GM12878 (cell line): ENCODE measurements at regions not wholly inside any gene's neighbourhood (a gene's known extent, or its start where the extent isn't known, plus 50 kb on each side); places are given as distances from the start of the nearest gene placed in this dataset.

Source experiments
- ATAC-seq: fragments of 200-7000 bp; cut with Tn5 transposase; 3 replicates; pipeline ENCODE4 v1.9.1; 2020; ENCODE audit warnings: mild to moderate bottlenecking, moderate library complexity
- BruUV-seq: library from RNA; stranded (reverse); fragments of 400-500 nt; replicated peaks from 2 replicates; lab custom pipeline; 2021; lab: Mats Ljungman, UMichigan
- CTCF ChIA-PET: fragments of 300-600 bp; sonication (Branson Sonifier 250); formaldehyde crosslinking; extraction: SDS; loops from one replicate; lab custom pipeline; 2021; ENCODE audit warnings: inconsistent platforms; lab: Yijun Ruan, JAX
- POLR2A ChIA-PET: fragments of 350-600 bp; formaldehyde crosslinking; extraction: SDS; loops from one replicate; lab custom pipeline; 2021; ENCODE audit warnings: inconsistent platforms; lab: Charles Lee
- RAD21 ChIA-PET: fragments of 300-600 bp; sonication (Branson Sonifier 250); formaldehyde crosslinking; loops from one replicate; lab custom pipeline; 2023; ENCODE audit warnings: antibody characterized with exemption; ENCODE audit not compliant: unreplicated experiment; lab: Charles Lee
- SMC1A ChIA-PET: fragments of 300-600 bp; sonication (Branson Sonifier 250); formaldehyde crosslinking; loops from one replicate; lab custom pipeline; 2023; ENCODE audit not compliant: unreplicated experiment, uncharacterized antibody; lab: Charles Lee
- DNase-seq: peaks from one replicate; pipeline ENCODE4 v3.0.0-alpha.2; 2011; ENCODE audit warnings: low read depth, low spot score
- FAIRE-seq: peaks from 3 replicates; lab custom pipeline; 2011; peaks lifted over from hg19 to GRCh38; lab: Jason Lieb, UNC
- H2AFZ ChIP-seq: 2 replicates; pipeline ENCODE4 v1.6.0; 2011; ENCODE audit warnings: low read depth, low read length, control low read depth; ENCODE audit not compliant: control insufficient read depth
- H3K27ac ChIP-seq: 2 replicates; pipeline ENCODE4 v1.5.1; 2011; ENCODE audit warnings: control low read depth; ENCODE audit not compliant: control insufficient read depth, insufficient read depth
- H3K27me3 ChIP-seq, 2 experiments: replicated peaks in 1 of 2; 2 replicates each; pipeline versions ENCODE4 v1.6.0 to v1.6.1; 2011; ENCODE audit warnings: low read length in 1 of 2; ENCODE audit not compliant: control insufficient read depth in 2 of 2, insufficient read depth in 2 of 2
- H3K36me3 ChIP-seq, 2 experiments: 2 replicates each; pipeline ENCODE4 v1.5.1; 2011; ENCODE audit warnings: low read length in 1 of 2; ENCODE audit not compliant: control insufficient read depth in 2 of 2, insufficient read depth in 2 of 2
- H3K4me1 ChIP-seq: 2 replicates; pipeline ENCODE4 v1.6.1; 2011; ENCODE audit warnings: mild to moderate bottlenecking, low read length, moderate library complexity, mixed read lengths; ENCODE audit not compliant: control insufficient read depth, insufficient read depth
- H3K4me2 ChIP-seq: 2 replicates; pipeline ENCODE4 v1.6.0; 2011; ENCODE audit warnings: control low read depth; ENCODE audit not compliant: control insufficient read depth, insufficient read depth
- H3K4me3 ChIP-seq: fragments of 200-600 bp; sonication (generic); 2 replicates; pipeline ENCODE4 v1.5.1; 2016
- H3K79me2 ChIP-seq: 2 replicates; pipeline ENCODE4 v1.6.0; 2011; ENCODE audit warnings: low read length; ENCODE audit not compliant: control insufficient read depth, insufficient read depth
- H3K9ac ChIP-seq: 2 replicates; pipeline ENCODE4 v1.8.0; 2011; ENCODE audit warnings: low read length, control low read depth, mixed read lengths; ENCODE audit not compliant: control insufficient read depth, insufficient read depth
- H3K9me3 ChIP-seq: replicated peaks from 3 replicates; pipeline ENCODE4 v1.5.1; 2011; ENCODE audit warnings: mild to moderate bottlenecking, low read length; ENCODE audit not compliant: control insufficient read depth, insufficient read depth
- H4K20me1 ChIP-seq: 2 replicates; pipeline ENCODE4 v1.6.0; 2011; ENCODE audit not compliant: control insufficient read depth, insufficient read depth
- CREB1 ChIP-seq: IDR thresholded peaks from 2 replicates; pipeline ENCODE4 v1.6.1; 2012; ENCODE audit warnings: low read depth, mild to moderate bottlenecking, inconsistent platforms
- IKZF2 ChIP-seq, 2 experiments: fragments of 450-650 bp; IDR thresholded peaks; 2 replicates each; pipeline ENCODE4 v1.6.1; 2017; ENCODE audit warnings: mild to moderate bottlenecking in 2 of 2, moderate library complexity in 2 of 2
- IRF4 ChIP-seq: IDR thresholded peaks from 2 replicates; pipeline ENCODE4 v1.6.1; 2011; ENCODE audit warnings: low read depth, low read length
- JUNB ChIP-seq: IDR thresholded peaks from 2 replicates; pipeline ENCODE4 v1.6.1; 2016; ENCODE audit warnings: antibody characterized with exemption, mild to moderate bottlenecking
- SIX5 ChIP-seq: IDR thresholded peaks from 2 replicates; pipeline ENCODE4 v1.6.1; 2011; ENCODE audit warnings: mild to moderate bottlenecking, low read depth, low read length, moderate library complexity; ENCODE audit not compliant: severe bottlenecking
- WGBS: methylation state at CpG from one replicate; pipeline ENCODE4 v1.1.6; 2016; ENCODE audit warnings: low lambda C conversion rate; ENCODE audit not compliant: insufficient replicate concordance, insufficient coverage; ENCODE audit errors: missing lambda C conversion rate; 5-methylcytosine and 5-hydroxymethylcytosine counted together
- in situ Hi-C: fragments of 300-500 bp; cut with MboI; formaldehyde crosslinking; loops from 9 replicates; pipeline ENCODE4 v1.14.3; 2018; ENCODE audit warnings: mixed read lengths
- intact Hi-C: fragments of 100-400 bp; cut with micrococcal nuclease; formaldehyde crosslinking; loops from one replicate; pipeline ENCODE4 v1.14.2; 2022; ENCODE audit not compliant: unreplicated experiment
- TF ChIP-seq, protein P1 (sequence below): fragments of 450-650 bp; IDR thresholded peaks from 2 replicates; pipeline ENCODE4 v1.6.1; 2016; ENCODE audit warnings: mild to moderate bottlenecking, moderate library complexity, borderline replicate concordance
- TF ChIP-seq, protein P2 (sequence below): fragments of 450-650 bp; formaldehyde crosslinking; IDR thresholded peaks from 2 replicates; pipeline ENCODE4 v1.5.0; 2022; ENCODE audit warnings: mild to moderate bottlenecking, missing genetic modification characterization
- TF ChIP-seq, protein P3 (sequence below): IDR thresholded peaks from 2 replicates; pipeline ENCODE4 v1.6.1; 2012; ENCODE audit warnings: low read depth, low read length, improper control_type of control experiment

DNA sequence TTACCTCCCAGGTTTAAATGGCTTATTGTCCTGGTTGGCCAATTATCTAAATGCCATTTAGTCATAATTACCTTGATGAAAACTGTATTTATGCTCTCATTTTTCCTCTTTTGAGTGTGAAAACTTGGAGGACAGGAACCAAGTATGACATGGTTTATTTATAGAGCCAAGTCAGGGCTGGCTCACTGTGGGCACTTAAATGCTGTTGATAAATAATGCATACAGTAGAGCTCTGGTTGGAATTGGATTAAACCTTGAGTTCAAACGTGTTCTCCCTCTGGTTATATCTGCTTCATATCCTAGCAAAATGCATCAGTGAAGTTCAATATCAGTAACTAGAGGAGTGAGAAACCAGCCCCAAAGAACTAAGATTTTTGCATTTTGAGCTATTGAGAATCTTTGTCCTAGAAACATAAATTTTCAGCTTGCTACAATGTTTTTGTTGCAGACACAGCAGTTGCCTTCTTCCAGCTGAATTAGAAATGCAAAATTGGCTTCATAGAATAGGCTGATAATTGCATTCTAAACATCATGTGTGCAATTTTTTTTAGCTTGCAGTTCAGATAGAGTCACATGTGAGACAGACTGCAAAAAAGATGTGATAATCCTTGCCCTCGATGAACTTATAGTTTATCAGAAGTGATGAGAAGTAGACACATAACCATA is 255.8 kb downstream of the BTBD3 start:
- POLR2A ChIA-PET: no interaction called here
- no peak for ATAC-seq
- DNase-seq: no peak
- H3K9ac ChIP-seq: no peak overlapping the region
- no peak for TF ChIP-seq IRF4
- H3K4me1 ChIP-seq: no peaks in the 10 kb centered on the region
- no peaks in the 10 kb centered on the region for H3K36me3 ChIP-seq
- in situ Hi-C loops: no loop called here
- no peak overlapping the region for H3K27ac ChIP-seq
- no peak overlapping the region for H3K4me3 ChIP-seq
- no peak overlapping the region for H3K4me2 ChIP-seq
- H3K27me3 ChIP-seq: no peaks in the 10 kb centered on the region
- WGBS: 0% methylated on average over 2 of the region's 2 CpGs
- no peaks in the 10 kb centered on the region for H3K9me3 ChIP-seq
- FAIRE-seq: no peak
- no TSS peak for BruUV-seq
- H4K20me1 ChIP-seq: no peaks in the 10 kb centered on the region
- intact Hi-C loops: no loop called here
- RAD21 ChIA-PET: no interaction called here
- no peaks in the 10 kb centered on the region for H3K79me2 ChIP-seq
- SMC1A ChIA-PET: interaction anchor here (0.6 to 1.6 kb wide), 4 partner anchors 10 to 261 kb away, joined by 3 to 8 read pairs (median 5); no protein-coding TSS in a partner anchor
- H2AFZ ChIP-seq: no peak overlapping the region
- CTCF ChIA-PET: interaction anchor here (0.6 kb wide), 1 partner anchor 1637 kb away, joined by 4 read pairs; no protein-coding TSS in a partner anchor

DNA sequence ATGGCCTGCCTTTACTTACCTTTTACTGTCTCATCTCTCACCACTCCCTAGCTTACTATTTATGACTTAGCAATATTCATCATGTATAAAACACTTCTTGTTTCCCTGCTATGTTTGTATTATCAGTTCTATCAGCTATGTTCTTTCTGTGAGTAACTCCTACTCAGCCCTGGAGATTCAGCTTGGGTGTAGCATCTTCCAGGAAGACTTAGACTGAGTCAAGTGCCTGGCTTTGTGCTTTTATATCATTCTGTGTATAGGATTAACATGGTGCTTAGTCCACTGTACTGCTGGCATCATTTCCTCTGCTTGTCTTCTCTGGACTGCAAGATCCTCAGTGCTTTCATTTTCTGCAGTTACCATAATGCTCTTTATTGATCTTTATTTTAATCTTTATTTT is 257.8 kb downstream of the BTBD3 start:
- POLR2A ChIA-PET: no interaction called here
- CTCF ChIA-PET: no interaction called here
- RAD21 ChIA-PET: no interaction called here
- no peak overlapping the region for H3K27ac ChIP-seq
- no peaks in the 10 kb centered on the region for H3K36me3 ChIP-seq
- SMC1A ChIA-PET: interaction anchor here (0.7 kb wide), 1 partner anchor 275 kb away, joined by 3 read pairs; no protein-coding TSS in a partner anchor
- no peak for ATAC-seq
- no peak overlapping the region for H3K4me3 ChIP-seq
- H3K79me2 ChIP-seq: no peaks in the 10 kb centered on the region
- H3K4me2 ChIP-seq: no peak overlapping the region
- no peaks in the 10 kb centered on the region for H3K9me3 ChIP-seq
- H4K20me1 ChIP-seq: no peaks in the 10 kb centered on the region
- no peak overlapping the region for H2AFZ ChIP-seq
- H3K9ac ChIP-seq: no peak overlapping the region
- no peaks in the 10 kb centered on the region for H3K27me3 ChIP-seq
- H3K4me1 ChIP-seq: no peaks in the 10 kb centered on the region
- no TSS peak for BruUV-seq
- in situ Hi-C loops: no loop called here
- no peak for FAIRE-seq
- intact Hi-C loops: no loop called here
- DNase-seq: no peak
- TF ChIP-seq, protein P1, sequence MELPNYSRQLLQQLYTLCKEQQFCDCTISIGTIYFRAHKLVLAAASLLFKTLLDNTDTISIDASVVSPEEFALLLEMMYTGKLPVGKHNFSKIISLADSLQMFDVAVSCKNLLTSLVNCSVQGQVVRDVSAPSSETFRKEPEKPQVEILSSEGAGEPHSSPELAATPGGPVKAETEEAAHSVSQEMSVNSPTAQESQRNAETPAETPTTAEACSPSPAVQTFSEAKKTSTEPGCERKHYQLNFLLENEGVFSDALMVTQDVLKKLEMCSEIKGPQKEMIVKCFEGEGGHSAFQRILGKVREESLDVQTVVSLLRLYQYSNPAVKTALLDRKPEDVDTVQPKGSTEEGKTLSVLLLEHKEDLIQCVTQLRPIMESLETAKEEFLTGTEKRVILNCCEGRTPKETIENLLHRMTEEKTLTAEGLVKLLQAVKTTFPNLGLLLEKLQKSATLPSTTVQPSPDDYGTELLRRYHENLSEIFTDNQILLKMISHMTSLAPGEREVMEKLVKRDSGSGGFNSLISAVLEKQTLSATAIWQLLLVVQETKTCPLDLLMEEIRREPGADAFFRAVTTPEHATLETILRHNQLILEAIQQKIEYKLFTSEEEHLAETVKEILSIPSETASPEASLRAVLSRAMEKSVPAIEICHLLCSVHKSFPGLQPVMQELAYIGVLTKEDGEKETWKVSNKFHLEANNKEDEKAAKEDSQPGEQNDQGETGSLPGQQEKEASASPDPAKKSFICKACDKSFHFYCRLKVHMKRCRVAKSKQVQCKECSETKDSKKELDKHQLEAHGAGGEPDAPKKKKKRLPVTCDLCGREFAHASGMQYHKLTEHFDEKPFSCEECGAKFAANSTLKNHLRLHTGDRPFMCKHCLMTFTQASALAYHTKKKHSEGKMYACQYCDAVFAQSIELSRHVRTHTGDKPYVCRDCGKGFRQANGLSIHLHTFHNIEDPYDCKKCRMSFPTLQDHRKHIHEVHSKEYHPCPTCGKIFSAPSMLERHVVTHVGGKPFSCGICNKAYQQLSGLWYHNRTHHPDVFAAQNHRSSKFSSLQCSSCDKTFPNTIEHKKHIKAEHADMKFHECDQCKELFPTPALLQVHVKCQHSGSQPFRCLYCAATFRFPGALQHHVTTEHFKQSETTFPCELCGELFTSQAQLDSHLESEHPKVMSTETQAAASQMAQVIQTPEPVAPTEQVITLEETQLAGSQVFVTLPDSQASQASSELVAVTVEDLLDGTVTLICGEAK: no peak
- TF ChIP-seq, protein P2, sequence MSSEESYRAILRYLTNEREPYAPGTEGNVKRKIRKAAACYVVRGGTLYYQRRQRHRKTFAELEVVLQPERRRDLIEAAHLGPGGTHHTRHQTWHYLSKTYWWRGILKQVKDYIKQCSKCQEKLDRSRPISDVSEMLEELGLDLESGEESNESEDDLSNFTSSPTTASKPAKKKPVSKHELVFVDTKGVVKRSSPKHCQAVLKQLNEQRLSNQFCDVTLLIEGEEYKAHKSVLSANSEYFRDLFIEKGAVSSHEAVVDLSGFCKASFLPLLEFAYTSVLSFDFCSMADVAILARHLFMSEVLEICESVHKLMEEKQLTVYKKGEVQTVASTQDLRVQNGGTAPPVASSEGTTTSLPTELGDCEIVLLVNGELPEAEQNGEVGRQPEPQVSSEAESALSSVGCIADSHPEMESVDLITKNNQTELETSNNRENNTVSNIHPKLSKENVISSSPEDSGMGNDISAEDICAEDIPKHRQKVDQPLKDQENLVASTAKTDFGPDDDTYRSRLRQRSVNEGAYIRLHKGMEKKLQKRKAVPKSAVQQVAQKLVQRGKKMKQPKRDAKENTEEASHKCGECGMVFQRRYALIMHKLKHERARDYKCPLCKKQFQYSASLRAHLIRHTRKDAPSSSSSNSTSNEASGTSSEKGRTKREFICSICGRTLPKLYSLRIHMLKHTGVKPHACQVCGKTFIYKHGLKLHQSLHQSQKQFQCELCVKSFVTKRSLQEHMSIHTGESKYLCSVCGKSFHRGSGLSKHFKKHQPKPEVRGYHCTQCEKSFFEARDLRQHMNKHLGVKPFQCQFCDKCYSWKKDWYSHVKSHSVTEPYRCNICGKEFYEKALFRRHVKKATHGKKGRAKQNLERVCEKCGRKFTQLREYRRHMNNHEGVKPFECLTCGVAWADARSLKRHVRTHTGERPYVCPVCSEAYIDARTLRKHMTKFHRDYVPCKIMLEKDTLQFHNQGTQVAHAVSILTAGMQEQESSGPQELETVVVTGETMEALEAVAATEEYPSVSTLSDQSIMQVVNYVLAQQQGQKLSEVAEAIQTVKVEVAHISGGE: no peak
- no peak for TF ChIP-seq SIX5
- no peak for TF ChIP-seq IKZF2 (IDR thresholded peaks at IDR 0.05)
- no peak for TF ChIP-seq JUNB
- no peak for TF ChIP-seq CREB1
- TF ChIP-seq, protein P3, sequence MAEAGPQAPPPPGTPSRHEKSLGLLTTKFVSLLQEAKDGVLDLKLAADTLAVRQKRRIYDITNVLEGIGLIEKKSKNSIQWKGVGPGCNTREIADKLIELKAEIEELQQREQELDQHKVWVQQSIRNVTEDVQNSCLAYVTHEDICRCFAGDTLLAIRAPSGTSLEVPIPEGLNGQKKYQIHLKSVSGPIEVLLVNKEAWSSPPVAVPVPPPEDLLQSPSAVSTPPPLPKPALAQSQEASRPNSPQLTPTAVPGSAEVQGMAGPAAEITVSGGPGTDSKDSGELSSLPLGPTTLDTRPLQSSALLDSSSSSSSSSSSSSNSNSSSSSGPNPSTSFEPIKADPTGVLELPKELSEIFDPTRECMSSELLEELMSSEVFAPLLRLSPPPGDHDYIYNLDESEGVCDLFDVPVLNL: no peak
